HG02610 (cell line): ENCODE measurements at regions not wholly inside any gene's neighbourhood (a gene's known extent, or its start where the extent isn't known, plus 50 kb on each side); places are given as distances from the start of the nearest gene placed in this dataset.
"Not testable (repeated sequence)": the region's sequence is repeated elsewhere in the genome, so short reads cannot be mapped to it uniquely, and the experiment has no call there.

Source experiments
- ATAC-seq: cut with Tn5 transposase; IDR thresholded peaks from one replicate; pipeline ENCODE4 v1.9.1; 2021; ENCODE audit warnings: mild to moderate bottlenecking, moderate library complexity; ENCODE audit not compliant: unreplicated experiment

- ATAC-seq, result no peak
Observed at GRCh38 chr4:186813377-186814068, 89.9 kb upstream of the FAT1 start.

- no peak for ATAC-seq
Observed at GRCh38 chr4:186814535-186815070, 90.9 kb upstream of the FAT1 start.

GRCh38 chr4:186819342-186820086, 95.9 kb upstream of the FAT1 start:
- ATAC-seq, result no peak

- ATAC-seq, result no peak
Observed at GRCh38 chr4:186820391-186820891, 96.8 kb upstream of the FAT1 start.

GRCh38 chr4:186823989-186824388, 100.3 kb upstream of the FAT1 start:
- no peak for ATAC-seq

GRCh38 chr4:186825069-186825468, 101.4 kb upstream of the FAT1 start:
- ATAC-seq, result no peak

GRCh38 chr4:186826006-186826405, 102.3 kb upstream of the FAT1 start:
- ATAC-seq, result no peak

- ATAC-seq, result no peak
Observed at GRCh38 chr4:186826846-186827533, 103.3 kb upstream of the FAT1 start.

- no peak for ATAC-seq
Observed at GRCh38 chr4:186827534-186827897, 103.9 kb upstream of the FAT1 start.

- ATAC-seq, result no peak
Observed at GRCh38 chr4:186829097-186829496, 105.4 kb upstream of the FAT1 start.

- ATAC-seq, result no peak
Observed at GRCh38 chr4:186829740-186830449, 106.2 kb upstream of the FAT1 start.

- ATAC-seq, result no peak
Observed at GRCh38 chr4:186831574-186831973, 107.9 kb upstream of the FAT1 start.

- no peak for ATAC-seq
Observed at GRCh38 chr4:186832906-186833305, 109.2 kb upstream of the FAT1 start.

- not testable (repeated sequence) for ATAC-seq
Observed at GRCh38 chr4:186837463-186837862, 113.8 kb upstream of the FAT1 start.

GRCh38 chr4:186838295-186838694, 114.6 kb upstream of the FAT1 start:
- ATAC-seq, result no peak

- no peak for ATAC-seq
Observed at GRCh38 chr4:186839122-186840037, 115.7 kb upstream of the FAT1 start.

- ATAC-seq, result no peak
Observed at GRCh38 chr4:186840222-186840701, 116.6 kb upstream of the FAT1 start.

- ATAC-seq, result no peak
Observed at GRCh38 chr4:186840771-186841301, 117.2 kb upstream of the FAT1 start.

- ATAC-seq, result no peak
Observed at GRCh38 chr4:186844059-186844681, 120.5 kb upstream of the FAT1 start.
